ENCODE measurements at regions not wholly inside any gene's neighbourhood (a gene's known extent, or its start where the extent isn't known, plus 50 kb on each side); places are given as distances from the start of the nearest gene placed in this dataset.
"Not testable (repeated sequence)": the region's sequence is repeated elsewhere in the genome, so short reads cannot be mapped to it uniquely, and the experiment has no call there.

DNA sequence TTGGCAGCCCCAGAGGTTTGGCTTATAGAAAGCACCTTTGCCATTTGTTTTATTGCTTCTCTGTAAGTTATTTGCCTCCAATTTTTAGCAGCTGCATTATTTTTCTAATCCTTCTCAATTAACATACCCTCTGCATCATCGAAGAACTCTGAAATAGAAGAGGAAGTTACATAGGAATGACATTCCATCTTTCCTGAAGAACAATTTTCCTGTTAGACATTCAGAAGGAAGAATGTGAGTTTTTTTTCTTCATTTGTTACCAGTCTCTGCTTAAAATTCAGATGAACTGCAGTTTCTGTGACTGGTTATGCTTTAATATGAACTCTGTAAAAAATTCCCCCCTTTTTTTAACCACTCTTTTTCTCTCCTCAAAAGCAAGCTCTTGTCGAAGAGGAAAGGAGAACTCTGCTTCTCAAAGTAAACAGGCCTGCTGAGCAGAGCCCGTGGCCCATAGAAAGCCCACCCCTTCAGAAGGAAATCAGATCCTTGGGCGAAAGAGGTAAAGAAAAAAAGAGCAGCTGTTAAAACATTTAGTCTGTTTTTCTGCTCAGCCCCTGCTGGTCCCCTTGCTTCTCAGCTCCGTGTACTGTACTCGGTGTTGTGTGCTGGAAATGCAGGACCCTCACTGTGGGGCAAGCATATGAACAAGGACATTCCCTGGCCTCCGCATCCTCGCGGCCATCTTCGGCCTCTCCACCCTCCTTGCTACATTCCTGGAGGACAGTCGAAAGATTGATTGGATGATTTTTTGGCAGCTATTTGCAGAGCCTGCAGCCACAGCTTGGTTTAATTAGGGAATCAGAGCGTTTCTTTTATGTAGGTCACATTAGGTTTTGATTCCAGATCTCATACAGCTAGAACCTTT lies 164.4 kb upstream of the LRIG3 start:
- DNase-seq (ENCODE audit: low spot score) = peak; percentile 40

GRCh38 chr12:59082952-59083351 lies 162.6 kb upstream of the LRIG3 start:
- DNase-seq (ENCODE audit: low spot score) = no peak

- DNase-seq (ENCODE audit: low spot score) = no peak
These were observed 159.8 kb upstream of the LRIG3 start for GRCh38 chr12:59080101-59080500.

GRCh38 chr12:59079472-59079871 lies 159.2 kb upstream of the LRIG3 start:
- no peak for DNase-seq (ENCODE audit: low spot score)

GRCh38 chr12:59079002-59079401 lies 158.7 kb upstream of the LRIG3 start:
- DNase-seq (ENCODE audit: low spot score) = no peak

DNA sequence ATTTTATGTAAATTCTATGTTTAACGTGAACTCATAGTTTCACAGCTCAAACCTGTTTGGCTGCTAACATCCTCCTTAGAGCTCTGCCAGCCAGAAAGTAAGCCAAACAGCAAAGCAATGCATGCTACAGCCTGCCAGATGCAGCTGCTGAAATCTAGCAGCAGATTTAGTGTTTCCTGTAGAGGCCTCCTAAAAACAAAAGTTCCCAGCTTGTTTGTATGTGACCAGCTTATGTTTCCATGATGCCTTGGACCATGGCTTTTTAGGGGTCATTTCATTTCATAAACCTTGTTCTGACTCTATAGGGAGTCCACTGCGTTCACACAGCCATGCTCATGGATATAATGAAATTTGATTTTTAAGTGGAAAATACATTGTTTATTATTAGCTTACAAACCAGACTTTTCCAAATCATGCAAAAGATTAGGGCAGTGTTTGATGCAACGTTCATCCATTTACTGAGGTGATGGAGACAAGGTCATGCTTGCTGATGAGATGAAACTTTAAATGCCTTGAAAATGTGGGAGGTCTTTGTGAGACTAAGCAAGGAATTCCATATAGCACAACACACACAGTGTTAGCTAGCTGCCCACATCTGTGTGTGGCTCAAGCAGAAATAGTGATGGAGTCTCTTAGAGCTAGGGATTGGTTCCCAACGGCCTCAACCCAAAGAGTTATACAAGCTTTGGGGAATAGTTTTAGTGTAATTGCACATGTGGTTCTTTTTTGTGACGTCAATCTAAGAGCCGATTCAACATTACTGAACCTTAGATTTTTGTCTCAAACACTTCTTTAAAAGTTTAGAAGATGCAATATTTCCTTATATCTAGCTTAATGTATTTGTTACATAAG lies 157.5 kb upstream of the LRIG3 start:
- no peak for DNase-seq (ENCODE audit: low spot score)

DNA sequence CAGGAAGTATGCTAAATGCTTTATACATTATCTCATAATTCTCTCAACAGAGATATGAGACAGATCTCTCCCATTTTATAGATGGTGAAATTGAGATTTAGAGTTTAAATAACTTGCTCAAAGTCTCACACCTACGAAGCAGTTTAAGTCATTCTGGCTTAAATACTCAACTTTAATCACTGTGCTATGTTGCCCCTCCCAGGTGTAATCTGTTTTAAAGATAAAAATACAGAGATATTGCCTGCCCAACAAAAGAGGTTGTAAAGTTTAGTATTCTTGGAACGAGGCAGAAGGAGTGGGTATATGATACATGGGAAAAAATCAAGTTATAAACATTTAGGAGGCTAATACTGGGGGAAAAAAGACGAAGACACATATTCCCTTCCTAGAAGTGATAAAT lies 156.8 kb upstream of the LRIG3 start:
- DNase-seq (ENCODE audit: low spot score) = no peak

GRCh38 chr12:59076622-59077021 lies 156.3 kb upstream of the LRIG3 start:
- no peak for DNase-seq (ENCODE audit: low spot score)

DNA sequence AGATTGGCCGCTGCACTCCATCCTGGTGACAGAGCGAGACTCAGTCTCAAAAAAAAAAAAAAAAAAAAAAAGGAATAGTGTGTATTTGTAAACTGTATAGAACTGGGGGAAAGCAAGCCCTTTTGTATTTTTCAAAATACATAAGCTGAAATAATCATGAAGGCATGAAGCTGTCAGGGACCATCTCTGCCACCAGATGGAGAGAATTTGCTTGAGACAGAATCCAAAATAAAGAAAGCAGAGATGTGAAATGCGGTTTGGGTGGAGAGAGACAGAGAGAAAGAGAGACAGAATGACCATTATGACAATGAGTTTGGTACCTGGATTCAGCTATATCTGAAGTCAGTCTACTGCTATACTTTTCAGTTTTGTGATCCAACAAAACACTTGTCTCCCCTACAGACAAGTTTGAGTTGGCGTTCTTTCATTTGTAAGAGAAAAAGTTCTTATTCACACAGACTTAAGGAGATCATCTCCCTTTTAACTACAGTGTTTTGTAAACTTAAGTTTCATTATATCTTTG lies 155.7 kb upstream of the LRIG3 start:
- DNase-seq (ENCODE audit: low spot score) = no peak

- no peak for DNase-seq (ENCODE audit: low spot score)
These were observed 154.8 kb upstream of the LRIG3 start for GRCh38 chr12:59075141-59075540.

DNA sequence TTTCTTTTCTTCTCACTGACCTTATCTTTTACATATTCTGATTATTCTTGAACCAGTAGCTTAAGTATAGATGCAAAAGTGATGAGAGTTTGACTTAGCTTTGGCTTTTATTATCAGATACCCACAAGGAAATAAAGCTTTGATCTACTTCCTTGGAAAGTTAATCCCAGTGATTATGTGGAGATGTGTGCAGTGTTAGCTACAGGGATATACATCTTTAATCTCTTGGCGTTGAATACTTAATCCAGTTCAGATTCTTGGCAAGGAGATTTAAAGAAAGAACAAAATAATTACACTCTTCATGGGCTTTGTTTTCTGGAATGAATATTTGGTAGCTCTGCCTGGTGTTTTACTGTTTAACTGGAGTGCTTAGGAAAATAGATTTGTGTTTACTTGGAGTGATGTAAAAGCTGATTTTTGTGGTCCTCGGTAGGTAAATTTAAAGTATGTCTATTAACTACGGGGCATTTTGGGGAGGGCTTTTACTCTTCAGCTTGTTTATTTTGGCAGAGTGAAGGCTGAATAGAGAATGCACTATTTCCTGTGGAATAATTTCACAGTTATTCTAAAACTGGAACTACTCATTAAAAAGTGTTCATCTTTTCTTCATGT lies 150.1 kb upstream of the LRIG3 start:
- no peak for DNase-seq (ENCODE audit: low spot score)

GRCh38 chr12:59069516-59069915 lies 149.2 kb upstream of the LRIG3 start:
- no peak for DNase-seq (ENCODE audit: low spot score)

GRCh38 chr12:59068436-59068835 lies 148.1 kb upstream of the LRIG3 start:
- DNase-seq (ENCODE audit: low spot score) = no peak

DNA sequence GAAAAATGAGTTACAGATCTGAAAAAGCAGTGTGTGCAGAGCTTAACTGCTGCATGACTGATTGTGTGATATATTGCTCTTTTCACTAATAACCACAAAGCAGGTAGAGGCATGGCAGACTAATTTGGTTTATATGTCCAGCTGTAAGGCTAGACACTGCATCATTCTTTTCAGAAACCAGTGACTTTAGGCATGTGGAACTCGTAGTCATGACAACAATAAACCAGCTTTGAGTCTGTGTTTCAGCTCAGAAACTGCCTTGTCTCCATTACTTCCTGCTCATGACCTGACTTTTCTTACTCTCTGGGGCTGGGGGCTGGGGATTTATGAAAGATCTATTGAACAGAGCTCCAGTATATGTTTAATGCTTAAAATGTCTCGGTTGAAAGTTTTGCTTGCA lies 146.8 kb upstream of the LRIG3 start:
- DNase-seq (ENCODE audit: low spot score) = no peak

DNA sequence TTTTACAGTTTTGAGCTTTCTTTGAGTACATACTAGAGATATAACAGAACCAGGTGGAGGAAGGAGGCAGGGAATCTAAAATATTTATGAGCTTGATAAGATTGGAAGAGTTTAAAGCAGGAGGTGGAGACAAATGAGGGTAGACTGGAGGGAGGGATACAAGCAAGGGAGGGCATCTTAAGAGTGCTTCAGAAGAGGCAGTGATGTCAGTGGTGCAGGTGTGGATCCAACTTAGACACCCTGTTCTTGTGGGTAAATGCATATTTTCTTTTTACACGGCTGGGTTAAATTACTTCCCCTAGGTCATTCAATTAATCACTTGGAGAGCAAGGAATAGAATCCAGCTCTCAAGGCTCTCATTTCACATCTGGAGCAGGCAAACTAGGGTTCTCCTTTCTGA lies 146.1 kb upstream of the LRIG3 start:
- no peak for DNase-seq (ENCODE audit: low spot score)

DNA sequence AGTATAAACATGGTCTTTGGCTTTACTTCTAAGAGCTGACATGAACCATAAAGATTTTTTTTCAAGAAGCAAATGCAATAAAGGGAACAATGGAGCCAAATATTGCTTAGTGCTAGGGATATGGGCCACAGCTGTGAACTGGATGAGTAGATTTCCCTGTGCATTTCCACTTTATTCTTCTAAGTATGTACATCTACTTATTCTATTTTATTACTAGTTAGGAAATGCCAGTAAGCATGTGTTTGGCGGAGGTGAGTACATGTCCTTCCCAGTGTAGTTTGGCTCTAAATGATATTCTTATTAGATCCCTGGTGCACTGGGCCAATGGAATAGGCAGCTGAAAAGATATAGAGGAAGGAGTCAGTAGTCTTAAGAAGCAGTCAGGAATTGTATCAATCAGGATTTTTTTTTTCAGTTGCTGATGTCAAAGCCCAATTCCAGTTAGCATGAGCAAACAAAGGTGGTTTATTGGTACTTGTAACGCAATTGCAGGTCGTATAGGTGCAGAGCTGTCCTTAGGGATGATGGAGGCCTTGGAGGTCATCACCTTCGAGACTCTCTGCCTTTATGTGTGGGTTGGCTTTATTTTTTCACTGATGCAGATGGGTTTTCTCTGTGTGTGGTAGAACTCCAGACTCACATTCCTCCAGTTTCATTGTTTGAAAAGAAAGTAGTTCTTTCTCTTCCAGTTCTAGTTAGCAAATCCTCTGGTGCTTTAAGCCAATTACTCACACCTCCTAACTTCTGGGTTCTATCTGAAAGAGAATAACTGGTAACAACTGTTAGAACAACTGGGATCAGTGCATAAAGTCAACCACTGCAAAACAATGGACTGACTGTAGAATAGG lies 139.0 kb upstream of the LRIG3 start:
- no peak for DNase-seq (ENCODE audit: low spot score)

DNA sequence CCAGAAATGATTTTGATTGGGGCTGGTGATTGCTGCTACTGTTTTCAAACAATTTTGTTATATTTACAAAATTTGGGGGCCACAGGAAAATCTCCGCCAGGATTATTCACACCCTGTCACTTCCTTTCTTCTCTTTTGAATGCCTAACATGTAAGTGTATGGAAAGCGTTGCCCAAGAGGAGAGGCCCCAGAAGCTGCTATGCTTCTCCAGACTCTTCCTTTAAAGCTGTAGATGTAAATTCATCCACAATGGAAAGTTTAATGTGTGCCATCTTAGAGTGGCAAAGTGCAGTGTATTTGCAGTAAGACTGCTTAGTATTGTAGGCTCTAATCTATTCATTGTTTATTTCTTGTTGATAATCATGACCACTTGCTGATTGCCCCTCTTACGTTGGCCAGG lies 136.7 kb upstream of the LRIG3 start:
- no peak for DNase-seq (ENCODE audit: low spot score)

GRCh38 chr12:59055204-59055860 lies 135.0 kb upstream of the LRIG3 start:
- DNase-seq (ENCODE audit: low spot score) = no peak

GRCh38 chr12:59053266-59053899 lies 133.1 kb upstream of the LRIG3 start:
- not testable (repeated sequence) for DNase-seq (ENCODE audit: low spot score)

DNA sequence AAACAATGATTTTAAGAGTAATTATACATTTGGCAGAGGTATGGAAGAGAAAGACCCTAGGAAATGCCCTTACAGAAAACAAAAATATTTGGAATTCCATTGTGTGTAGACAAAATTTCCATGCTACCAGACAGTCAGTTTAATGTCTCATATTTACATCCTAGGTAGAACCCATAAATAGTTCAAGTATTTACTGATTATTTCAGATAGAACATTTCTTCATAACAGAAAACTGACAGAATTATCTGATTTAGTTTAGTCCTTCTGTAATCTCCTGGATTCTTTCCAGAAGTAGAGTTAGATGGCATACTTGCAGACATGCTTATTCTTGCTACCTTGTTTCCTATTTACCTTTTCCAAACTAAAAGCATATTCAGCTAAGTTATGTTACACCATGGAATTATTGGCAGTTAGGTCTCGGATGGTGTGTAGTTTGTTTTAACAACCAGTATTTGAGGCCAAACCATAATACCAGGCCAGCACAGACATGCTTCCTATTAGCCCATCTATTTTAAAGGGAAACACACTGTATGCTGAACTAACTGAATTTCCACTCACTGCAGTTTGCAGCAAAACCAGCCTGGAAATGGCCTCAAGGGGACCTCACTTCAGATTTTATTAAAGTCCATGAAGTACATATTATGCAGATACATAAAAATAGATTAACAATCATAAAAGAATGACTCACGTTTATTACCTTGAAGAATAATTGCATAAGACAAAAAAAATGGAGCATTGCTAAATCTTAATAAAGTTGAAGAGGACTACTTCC lies 126.6 kb upstream of the LRIG3 start:
- DNase-seq (ENCODE audit: low spot score) = no peak
